Hematopoietic multipotent progenitor cell treated with erythropoietin and hydrocortisone succinate and interleukin-3 and kit ligand, for 8 days (in vitro differentiated cells): ENCODE measurements at regions not wholly inside any gene's neighbourhood (a gene's known extent, or its start where the extent isn't known, plus 50 kb on each side); places are given as distances from the start of the nearest gene placed in this dataset.
A peak's percentile ranks its signal among the peaks of the same experiment; 100 is the strongest.
"Not testable (repeated sequence)": the region's sequence is repeated elsewhere in the genome, so short reads cannot be mapped to it uniquely, and the experiment has no call there.

Experiments used
- DNase-seq: peaks from one replicate; pipeline ENCODE4 v3.0.0-alpha.2; 2015

GRCh38 chr3:154973851-154974250 lies 106.3 kb upstream of the MME start:
- DNase-seq = no peak

- no peak for DNase-seq
Measured at GRCh38 chr3:154972951-154973350, 107.2 kb upstream of the MME start.

GRCh38 chr3:154971771-154972326 lies 108.3 kb upstream of the MME start:
- DNase-seq = no peak

- no peak for DNase-seq
Measured at GRCh38 chr3:154971341-154971740, 108.8 kb upstream of the MME start.

GRCh38 chr3:154970797-154971196 lies 109.3 kb upstream of the MME start:
- no peak for DNase-seq

DNA sequence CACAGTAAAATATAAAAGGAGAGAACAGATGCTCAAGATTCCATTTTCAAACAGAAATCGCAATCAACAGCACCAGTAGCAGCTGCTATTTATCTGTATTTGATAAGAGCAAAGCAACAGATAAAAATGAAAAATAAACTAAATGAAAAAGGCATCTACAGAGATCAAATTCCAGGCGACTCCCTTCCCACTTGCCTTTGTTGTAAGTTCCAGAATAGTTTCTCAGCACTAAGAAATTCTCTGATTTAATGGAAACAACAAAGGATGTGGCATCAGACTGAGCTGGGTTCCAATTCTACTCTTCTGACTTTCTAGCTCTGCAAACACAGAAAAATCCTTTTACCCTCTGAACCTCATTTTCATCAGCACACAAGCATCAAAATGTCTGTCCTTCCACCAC lies 110.8 kb upstream of the MME start:
- DNase-seq = no peak

DNA sequence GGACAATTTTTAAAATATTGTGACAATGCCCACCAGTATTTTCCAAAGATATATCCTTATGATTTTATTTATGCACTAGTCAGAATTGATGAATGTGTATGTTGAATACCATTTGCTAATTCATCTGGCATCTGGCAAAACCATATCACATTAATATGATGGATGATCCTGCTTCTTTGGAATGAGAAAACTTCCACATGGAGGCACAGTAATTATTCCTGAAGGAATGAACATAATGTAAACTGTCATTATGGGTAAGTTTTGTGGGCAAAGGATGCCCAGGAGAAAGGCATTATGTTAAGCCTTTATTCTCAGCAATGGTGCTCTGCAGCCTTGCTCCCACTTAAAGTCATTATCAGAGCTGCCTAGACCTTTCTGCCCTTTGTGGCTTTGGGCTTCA lies 113.0 kb upstream of the MME start:
- no peak for DNase-seq

DNA sequence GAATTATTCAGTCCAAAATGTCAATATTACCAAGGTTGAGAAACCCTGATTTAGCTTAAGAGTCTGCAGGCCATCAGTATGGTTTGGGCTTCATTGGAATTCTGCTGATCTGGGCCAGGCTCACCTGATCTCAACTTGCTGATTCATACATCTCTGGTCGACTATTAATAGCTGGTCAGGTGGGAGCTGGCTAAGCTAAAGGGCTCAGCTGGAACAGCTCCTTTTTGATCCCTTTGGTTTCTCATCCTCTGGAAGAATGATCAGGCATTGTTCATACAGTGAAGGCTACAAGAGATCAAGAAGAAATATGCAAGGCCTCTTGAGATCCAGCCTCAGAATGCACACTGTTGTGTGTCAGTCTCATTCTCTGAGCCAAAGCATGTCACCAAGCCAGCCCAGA lies 123.3 kb upstream of the MME start:
- no peak for DNase-seq

DNA sequence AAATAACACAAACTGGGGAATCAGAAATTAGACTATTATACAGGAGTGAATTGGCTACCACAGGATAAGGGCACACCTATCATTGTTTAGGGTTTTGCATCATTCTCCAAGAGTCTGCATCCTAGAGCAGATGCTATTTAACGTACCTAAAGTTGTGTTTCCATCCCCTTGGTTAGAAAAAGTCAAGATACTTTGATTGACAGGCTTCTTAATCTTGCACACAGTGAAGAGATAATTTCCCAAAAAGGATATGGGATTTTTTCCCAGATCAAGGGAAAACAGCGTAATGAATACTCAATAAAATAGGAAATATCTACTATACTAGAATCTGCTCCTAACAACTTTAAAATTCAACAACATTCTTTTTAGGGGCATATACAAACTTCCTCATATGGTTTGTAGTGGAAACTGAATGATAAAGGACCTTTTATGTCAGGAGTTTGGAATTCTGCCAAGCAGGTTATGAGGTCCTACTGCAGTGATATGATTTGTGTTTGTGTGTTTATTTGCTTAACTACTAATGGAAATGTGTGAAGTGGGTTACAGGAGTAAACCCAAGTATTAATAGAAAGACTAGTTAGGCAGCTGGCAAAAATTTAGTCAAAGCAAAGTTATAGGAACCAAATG lies 124.1 kb upstream of the MME start:
- DNase-seq = no peak

- peak; percentile 29 for DNase-seq
Measured at GRCh38 chr3:154954757-154955156, 125.4 kb upstream of the MME start.

- no peak for DNase-seq
Measured at GRCh38 chr3:154953538-154953937, 126.6 kb upstream of the MME start.

- no peak for DNase-seq
Measured at GRCh38 chr3:154952553-154952952, 127.6 kb upstream of the MME start.

DNA sequence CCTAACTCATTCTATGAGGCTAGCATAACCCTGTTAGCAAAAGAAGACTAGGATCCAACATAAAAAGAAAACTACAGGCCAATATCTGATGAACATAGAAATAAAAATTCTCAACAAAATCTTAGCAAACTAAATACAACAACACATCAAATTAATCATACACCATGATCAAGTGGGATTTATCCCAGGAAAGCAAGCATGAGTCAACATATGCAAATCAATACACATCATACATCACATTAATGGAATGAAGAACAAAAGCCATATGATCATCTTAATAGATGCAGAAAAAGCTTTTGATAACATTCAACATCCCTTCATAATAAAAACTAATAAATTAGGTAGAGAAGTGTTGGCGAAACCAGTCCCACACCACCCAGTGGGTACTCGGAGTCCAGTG lies 136.1 kb upstream of the MME start:
- DNase-seq = no peak

- no peak for DNase-seq
Measured at GRCh38 chr3:154942827-154943226, 137.3 kb upstream of the MME start.

DNA sequence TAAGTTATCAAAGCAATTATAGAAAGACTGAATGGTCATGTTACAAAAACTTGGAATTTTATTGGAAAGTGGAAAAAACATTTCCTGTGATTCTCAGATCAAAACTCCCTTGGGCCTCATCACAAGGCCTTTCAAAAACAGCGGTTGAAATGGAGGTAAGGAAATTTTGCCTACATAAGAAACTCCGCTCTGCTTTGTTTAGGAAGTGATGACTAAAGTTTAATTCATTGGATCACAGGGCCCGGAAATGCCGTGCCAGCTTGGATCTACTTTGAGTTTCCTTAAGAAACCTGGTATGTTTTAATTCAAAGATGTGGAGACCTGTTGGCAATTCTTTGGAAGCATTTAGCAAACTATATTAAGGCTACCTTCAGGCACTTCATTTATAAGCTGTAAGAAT lies 143.9 kb upstream of the MME start:
- no peak for DNase-seq

- DNase-seq = no peak
Measured at GRCh38 chr3:154933581-154933980, 146.5 kb upstream of the MME start.

DNA sequence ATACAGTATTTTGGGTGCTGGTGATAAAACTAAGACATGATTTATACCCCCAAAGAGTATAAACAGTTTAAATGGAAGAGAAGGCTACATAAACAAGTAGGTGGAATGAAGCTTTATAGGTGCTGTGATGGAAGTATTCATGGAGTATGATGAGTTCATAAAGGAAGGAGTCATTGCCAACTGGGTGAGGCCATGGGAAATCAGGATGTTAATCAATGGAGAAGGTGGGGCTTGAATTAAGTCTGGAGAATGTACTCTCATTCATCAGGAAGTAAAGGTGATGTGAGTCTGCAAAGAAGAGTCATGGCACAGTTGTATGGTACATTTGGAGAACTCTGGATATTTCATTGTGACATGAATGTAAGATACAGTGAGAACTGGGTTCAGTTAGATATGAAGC lies 147.5 kb upstream of the MME start:
- DNase-seq = no peak

- DNase-seq = no peak
Measured at GRCh38 chr3:154931484-154931883, 148.6 kb upstream of the MME start.

- DNase-seq = no peak
Measured at GRCh38 chr3:154926721-154927120, 153.4 kb upstream of the MME start.

- no peak for DNase-seq
Measured at GRCh38 chr3:154921351-154921750, 158.8 kb upstream of the MME start.

- no peak for DNase-seq
Measured at GRCh38 chr3:154919226-154919625, 160.9 kb upstream of the MME start.

DNA sequence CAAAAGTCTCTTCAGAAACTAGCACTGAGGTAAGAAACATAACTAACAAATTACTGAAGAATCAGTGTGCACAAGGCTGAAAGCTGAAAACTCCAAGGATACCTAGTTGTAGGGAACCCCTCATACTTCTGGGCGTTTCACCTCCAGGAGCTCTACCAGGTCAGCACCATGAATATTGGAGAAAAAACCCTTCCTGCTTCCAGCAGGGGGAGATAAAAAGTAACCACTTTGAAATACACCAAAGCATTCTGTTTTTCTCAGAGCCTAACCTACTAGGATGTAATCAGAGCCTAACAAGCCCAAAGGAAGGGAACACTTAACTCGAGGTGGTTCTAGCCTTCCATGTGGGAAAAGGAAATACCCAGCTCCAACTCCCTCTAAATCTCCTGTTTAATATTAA lies 175.8 kb upstream of the MME start:
- DNase-seq = peak; percentile 8

- DNase-seq = not testable (repeated sequence)
Measured at GRCh38 chr3:154902495-154902894, 177.6 kb upstream of the MME start.

- no peak for DNase-seq
Measured at GRCh38 chr3:154901278-154901677, 178.8 kb upstream of the MME start.

- no peak for DNase-seq
Measured at GRCh38 chr3:154900816-154901215, 179.3 kb upstream of the MME start.
